ENCODE measurements at regions not wholly inside any gene's neighbourhood (a gene's known extent, or its start where the extent isn't known, plus 50 kb on each side); places are given as distances from the start of the nearest gene placed in this dataset.

- TF ChIP-seq CTCF (IDR thresholded peaks at IDR 0.05) (no peak), EP300 (IDR thresholded peaks at IDR 0.05) (no peak), POLR2AphosphoS5 (IDR thresholded peaks at IDR 0.05) (no peak)
Measured at GRCh38 chr6:168154263-168154917, 75.4 kb upstream of the FRMD1 start.

All from stomach (tissue), 4 donors.